Dendritic cell treated with granulocyte-macrophage colony-stimulating factor and Interleukin-4, amounts not matched to agents 40 ng/mL and 50 ng/mL, for 4 days (primary cell): ENCODE measurements at regions not wholly inside any gene's neighbourhood (a gene's known extent, or its start where the extent isn't known, plus 50 kb on each side); places are given as distances from the start of the nearest gene placed in this dataset.

Source experiments
- H3K27ac Mint-ChIP-seq: one replicate; pipeline ENCODE4 v1.8.0; 2022; ENCODE audit warnings: mild to moderate bottlenecking, mixed read lengths
- H3K27me3 Mint-ChIP-seq: one replicate; pipeline ENCODE4 v1.8.0; 2022; ENCODE audit warnings: mild to moderate bottlenecking, mixed read lengths
- H3K36me3 Mint-ChIP-seq: one replicate; pipeline ENCODE4 v1.8.0; 2022; ENCODE audit warnings: low read depth, mixed read lengths
- H3K4me1 Mint-ChIP-seq: one replicate; pipeline ENCODE4 v1.8.0; 2022; ENCODE audit warnings: low read depth, mixed read lengths
- H3K4me3 Mint-ChIP-seq: one replicate; pipeline ENCODE4 v1.8.0; 2022; ENCODE audit warnings: mild to moderate bottlenecking, moderate library complexity, mixed read lengths
- H3K9me3 Mint-ChIP-seq: one replicate; pipeline ENCODE4 v1.8.0; 2022; ENCODE audit warnings: mixed read lengths
- intact Hi-C: fragments of 100-400 bp; cut with micrococcal nuclease; formaldehyde crosslinking; loops from one replicate; pipeline ENCODE4 v1.15.0; 2022

DNA sequence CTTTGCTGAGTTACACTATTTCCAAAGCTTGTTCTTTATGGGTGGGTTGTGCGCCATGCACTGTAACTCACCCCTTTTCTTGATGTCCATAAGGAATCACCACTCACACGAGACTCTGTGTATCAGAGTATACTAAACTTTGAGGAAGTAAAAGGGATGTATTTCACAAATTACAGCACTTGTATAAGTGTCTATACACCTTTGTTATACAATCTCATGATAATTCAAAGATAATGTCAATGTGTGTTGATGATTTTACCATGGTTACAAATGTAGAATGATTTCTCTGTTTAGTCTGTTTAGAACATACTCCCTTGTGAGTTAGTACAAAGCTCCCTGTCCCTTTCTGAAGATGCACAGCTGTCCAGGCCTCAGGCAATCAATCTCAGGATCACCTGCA lies 922.2 kb upstream of the MAP3K7 start:
- Mint-ChIP-seq H3K4me1 (no peaks in the 10 kb centered on the region), H3K36me3 (no peaks in the 10 kb centered on the region), H3K4me3 (no peak overlapping the region), H3K27ac (no peak overlapping the region), H3K9me3 (no peaks in the 10 kb centered on the region), H3K27me3 (no peaks in the 10 kb centered on the region)
- intact Hi-C loops = no loop called here

DNA sequence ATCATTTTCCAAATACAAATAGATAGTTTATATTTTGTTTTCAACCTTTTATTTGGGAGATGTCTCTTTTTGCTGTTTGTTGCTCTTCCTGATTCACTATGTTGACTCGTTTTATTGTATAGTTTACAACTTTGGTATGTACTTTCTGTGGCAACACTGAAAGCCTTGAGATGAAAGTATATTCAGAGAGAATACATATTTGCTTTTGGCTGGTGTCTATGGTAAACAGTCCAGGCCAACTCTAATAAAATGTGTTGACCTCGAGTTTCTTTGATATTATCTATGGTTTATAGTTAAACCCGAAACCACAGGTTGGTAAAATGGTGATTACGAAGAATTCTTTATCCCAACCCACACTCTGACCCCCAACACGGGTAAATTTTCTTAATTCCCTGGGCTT lies 919.6 kb upstream of the MAP3K7 start:
- Mint-ChIP-seq H3K4me1 (no peaks in the 10 kb centered on the region), H3K27ac (no peak overlapping the region), H3K9me3 (no peaks in the 10 kb centered on the region), H3K4me3 (no peak overlapping the region), H3K36me3 (no peaks in the 10 kb centered on the region), H3K27me3 (no peaks in the 10 kb centered on the region)
- intact Hi-C loops = no loop called here

DNA sequence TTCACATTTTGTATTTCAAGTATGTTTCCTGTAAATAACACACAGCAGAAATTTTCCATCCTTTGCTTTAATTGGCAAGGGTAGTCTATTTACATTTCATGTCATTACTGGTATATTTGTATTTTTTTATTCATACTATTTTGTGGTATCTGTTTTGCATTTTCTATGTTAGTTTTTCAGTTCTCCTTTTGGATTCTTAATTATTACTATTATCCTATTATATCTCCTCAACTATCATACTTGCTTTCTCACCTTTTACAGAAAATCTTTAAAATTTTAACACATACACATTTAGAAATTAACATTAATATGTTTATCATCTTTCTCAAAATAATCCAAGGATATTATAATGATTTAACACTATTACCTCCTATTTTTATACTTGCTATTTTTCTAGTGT lies 918.3 kb upstream of the MAP3K7 start:
- H3K27me3 Mint-ChIP-seq = no peaks in the 10 kb centered on the region
- H3K9me3 Mint-ChIP-seq = no peaks in the 10 kb centered on the region
- no peaks in the 10 kb centered on the region for H3K4me1 Mint-ChIP-seq
- H3K4me3 Mint-ChIP-seq = no peak overlapping the region
- intact Hi-C loops = no loop called here
- H3K27ac Mint-ChIP-seq = no peak overlapping the region
- no peaks in the 10 kb centered on the region for H3K36me3 Mint-ChIP-seq

DNA sequence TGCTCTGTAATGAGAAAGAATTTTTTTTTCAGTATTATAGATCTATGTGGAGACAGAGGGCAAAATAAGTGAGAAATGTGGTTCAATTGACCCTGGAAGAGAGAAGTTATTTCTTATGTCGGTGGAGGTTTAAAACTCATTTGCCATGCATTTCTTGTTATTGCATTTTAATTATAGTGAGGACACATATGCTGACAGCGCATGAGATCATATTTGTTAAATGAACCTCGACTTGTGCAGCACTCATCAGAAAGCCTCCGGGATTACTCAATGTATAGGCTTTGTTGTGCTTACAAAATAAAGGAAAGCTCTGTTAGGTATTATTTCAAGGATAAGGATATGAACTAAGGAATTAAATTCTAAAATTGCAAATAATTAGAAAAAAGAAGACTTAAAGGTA lies 915.1 kb upstream of the MAP3K7 start:
- H3K9me3 Mint-ChIP-seq = no peaks in the 10 kb centered on the region
- intact Hi-C loops = no loop called here
- H3K27ac Mint-ChIP-seq = no peak overlapping the region
- H3K27me3 Mint-ChIP-seq = no peaks in the 10 kb centered on the region
- no peaks in the 10 kb centered on the region for H3K4me1 Mint-ChIP-seq
- no peak overlapping the region for H3K4me3 Mint-ChIP-seq
- no peaks in the 10 kb centered on the region for H3K36me3 Mint-ChIP-seq

DNA sequence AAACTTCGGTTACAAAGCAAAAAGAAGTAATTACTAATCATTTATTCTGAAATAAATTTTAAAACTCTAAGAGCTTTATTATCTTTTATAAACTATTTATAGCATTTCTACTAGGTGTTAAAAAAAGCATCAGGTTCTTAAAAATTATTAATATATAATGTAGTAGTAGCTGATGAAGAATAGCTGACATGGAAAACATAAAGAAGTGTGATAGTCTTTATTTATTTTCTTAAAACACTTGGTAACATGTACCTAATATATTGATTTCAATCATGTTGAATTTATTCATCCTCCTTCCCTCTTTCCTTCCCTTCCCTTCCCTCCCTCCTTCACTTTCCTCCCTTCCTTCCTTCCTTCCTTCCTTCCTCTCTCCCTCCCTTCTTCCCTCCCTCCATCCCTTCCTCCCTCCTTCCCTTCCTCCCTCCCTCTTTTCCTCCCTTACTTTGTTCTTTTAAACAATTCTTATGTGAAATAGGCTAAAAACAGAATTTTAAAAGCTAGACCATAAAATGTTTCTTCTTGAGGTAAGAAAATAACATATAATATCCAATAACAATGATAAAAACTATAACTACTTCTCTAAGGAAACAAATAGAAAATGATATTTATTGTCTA lies 913.9 kb upstream of the MAP3K7 start:
- Mint-ChIP-seq H3K4me3 (no peak overlapping the region), H3K9me3 (no peaks in the 10 kb centered on the region), H3K36me3 (no peaks in the 10 kb centered on the region), H3K4me1 (no peaks in the 10 kb centered on the region), H3K27ac (no peak overlapping the region), H3K27me3 (no peaks in the 10 kb centered on the region)
- intact Hi-C loops = no loop called here

DNA sequence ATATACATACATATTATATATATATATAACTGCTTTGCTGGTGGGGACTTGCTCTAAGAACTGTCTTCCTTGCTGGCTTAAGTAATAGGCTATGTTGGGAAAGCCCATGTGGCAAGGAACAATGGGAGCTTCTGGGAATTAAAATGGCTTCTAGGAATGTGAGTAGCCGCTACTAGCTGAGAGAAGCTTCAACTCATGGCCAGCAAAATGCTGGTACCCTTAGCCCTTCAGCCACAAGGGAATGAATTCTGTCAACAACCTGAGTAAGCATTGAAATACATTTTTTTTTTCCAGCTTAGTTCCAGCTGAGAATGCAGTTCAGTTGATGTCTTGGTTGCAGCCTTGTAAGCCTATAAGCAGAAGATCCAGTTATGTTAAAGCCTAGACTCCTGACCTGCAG lies 911.7 kb upstream of the MAP3K7 start:
- Mint-ChIP-seq H3K27ac (no peak overlapping the region), H3K4me1 (no peaks in the 10 kb centered on the region), H3K36me3 (no peaks in the 10 kb centered on the region), H3K4me3 (no peak overlapping the region), H3K9me3 (no peaks in the 10 kb centered on the region), H3K27me3 (no peaks in the 10 kb centered on the region)
- intact Hi-C loops = no loop called here

DNA sequence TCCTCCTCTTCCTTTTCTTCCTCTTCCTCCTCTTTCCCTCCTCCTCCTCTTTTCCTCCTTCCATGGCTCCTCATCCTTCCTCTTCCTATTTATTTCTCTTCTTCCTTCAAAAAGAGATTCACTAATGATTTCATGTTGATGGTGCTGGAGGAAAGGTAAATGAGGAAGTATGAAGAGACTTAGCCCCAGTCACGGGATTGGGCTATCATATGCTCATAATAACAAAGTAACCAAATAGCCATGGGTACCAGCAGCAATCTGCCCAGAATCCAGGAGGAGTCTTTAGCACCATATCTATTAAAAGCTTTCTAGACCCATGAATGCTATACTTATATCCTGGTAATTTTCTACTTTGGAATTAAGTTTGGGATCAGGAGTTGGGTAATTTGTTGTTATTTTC lies 910.9 kb upstream of the MAP3K7 start:
- Mint-ChIP-seq H3K27me3 (no peaks in the 10 kb centered on the region), H3K4me3 (no peak overlapping the region), H3K27ac (no peak overlapping the region), H3K36me3 (no peaks in the 10 kb centered on the region), H3K9me3 (peaks cover 7% of the 10 kb centered on the region), H3K4me1 (no peaks in the 10 kb centered on the region)
- intact Hi-C loops = no loop called here

DNA sequence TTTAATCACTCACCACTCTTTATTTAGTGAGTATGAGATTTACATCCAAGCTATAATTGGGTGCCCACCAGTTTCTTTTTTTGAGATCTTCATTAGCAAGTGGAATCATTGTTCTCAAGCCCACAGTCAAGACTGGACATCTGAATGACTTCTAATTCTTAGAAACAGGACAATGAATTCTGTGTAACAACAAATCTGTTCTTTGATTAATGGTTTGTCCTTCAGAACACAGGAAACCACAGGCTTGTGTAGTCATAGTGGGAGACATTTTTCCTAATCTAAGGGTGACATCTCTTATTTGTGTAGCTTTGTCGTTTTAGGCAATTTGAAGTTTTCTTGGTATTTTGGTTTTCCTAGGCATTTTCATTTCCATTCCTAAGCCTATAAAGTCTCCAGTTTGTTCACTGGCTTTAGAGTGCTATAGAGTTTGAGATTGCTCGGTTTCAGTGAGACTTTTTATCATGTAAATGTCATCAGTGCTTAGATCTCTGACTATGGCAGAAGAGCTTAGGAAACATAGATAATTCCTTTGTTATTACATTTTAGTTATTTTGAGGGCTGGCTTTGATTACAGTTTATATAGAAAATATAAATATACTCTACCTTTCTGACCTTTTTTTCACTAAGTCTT lies 903.9 kb upstream of the MAP3K7 start:
- intact Hi-C loops = no loop called here
- Mint-ChIP-seq H3K4me3 (no peak overlapping the region), H3K36me3 (no peaks in the 10 kb centered on the region), H3K9me3 (peaks cover 9% of the 10 kb centered on the region), H3K27me3 (no peaks in the 10 kb centered on the region), H3K4me1 (peaks cover 14% of the 10 kb centered on the region), H3K27ac (no peak overlapping the region)

DNA sequence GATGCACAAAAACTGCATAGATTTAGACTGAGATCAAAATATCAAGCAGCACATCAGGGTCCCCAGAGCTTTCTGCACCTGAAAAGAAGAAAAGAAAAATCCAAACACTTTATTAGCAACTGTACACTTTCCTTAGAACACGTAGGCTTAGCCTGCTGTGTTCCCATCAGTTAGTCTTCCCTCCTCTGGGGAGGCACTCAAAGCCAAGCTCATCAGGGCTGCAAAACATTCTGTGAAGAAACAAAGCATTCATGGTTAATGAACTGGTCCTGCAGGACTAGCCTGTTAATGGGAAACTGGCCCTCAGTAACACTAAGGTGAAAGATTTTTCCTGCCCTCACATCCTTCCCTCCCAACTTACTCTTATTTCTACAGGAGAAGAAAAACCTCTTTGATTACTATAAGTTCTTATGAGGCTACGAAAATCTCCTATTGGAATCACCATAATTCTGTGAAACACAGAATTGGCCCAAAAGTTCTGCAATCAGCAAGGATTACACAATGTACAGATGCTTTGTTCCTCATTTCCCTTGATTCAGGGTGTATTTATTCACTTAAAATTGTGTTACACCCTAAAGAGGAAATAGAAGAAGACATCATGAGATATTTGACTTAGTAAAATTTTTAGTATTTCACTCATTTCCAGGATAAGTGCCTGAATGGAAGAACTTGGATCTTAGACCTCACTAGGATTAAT lies 901.0 kb upstream of the MAP3K7 start:
- peaks cover 16% of the 10 kb centered on the region for H3K4me1 Mint-ChIP-seq
- H3K36me3 Mint-ChIP-seq = no peaks in the 10 kb centered on the region
- H3K9me3 Mint-ChIP-seq = peaks cover 3% of the 10 kb centered on the region
- H3K27me3 Mint-ChIP-seq = no peaks in the 10 kb centered on the region
- intact Hi-C loops = no loop called here
- no peak overlapping the region for H3K27ac Mint-ChIP-seq
- H3K4me3 Mint-ChIP-seq = no peak overlapping the region

DNA sequence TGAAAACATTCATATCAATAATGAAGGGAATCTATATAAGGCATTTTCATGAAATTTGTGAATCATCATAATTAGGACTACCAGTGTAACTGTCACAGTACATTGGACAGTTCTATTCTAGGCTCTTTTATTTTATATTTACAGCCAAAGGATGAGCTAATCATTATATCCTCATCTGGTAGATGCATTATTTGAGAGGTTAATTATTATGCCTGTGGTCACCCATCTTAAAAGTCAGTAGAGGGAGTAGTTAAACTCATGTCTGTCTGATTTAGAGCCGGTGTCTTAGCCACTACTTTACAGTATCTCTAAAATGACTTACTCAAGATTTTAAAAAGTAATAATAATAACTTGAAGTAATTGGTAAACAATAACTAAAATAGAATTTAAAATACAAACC lies 899.3 kb upstream of the MAP3K7 start:
- H3K27me3 Mint-ChIP-seq = no peaks in the 10 kb centered on the region

DNA sequence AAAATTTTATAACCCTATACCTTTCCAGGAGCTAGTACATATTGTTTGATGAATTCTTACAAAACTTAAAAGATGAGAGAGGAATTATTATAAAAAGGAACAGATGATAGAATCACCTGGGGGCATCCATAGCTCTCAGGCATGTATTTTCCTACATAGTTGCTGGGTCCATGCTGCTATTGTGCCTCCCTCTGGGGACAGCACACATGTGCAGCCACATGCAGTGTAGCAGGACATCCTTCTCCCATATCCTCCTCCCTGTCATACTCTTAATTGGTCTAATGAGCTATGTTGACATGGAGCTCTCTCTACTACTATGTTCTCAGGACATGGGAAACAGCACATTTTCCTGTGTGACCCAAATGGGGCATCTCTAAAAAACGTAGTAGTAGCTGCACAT lies 898.2 kb upstream of the MAP3K7 start:
- H3K4me3 Mint-ChIP-seq = no peak overlapping the region
- no peak overlapping the region for H3K27ac Mint-ChIP-seq
- H3K36me3 Mint-ChIP-seq = no peaks in the 10 kb centered on the region
- intact Hi-C loops = no loop called here
- peaks cover 19% of the 10 kb centered on the region for H3K4me1 Mint-ChIP-seq
- no peaks in the 10 kb centered on the region for H3K27me3 Mint-ChIP-seq
- H3K9me3 Mint-ChIP-seq = no peaks in the 10 kb centered on the region

More for the DNA sequence above, 899.3 kb upstream of the MAP3K7 start:
- Mint-ChIP-seq H3K36me3 (no peaks in the 10 kb centered on the region), H3K9me3 (no peaks in the 10 kb centered on the region), H3K4me1 (peaks cover 19% of the 10 kb centered on the region), H3K4me3 (no peak overlapping the region), H3K27ac (no peak overlapping the region)
- intact Hi-C loops = no loop called here

DNA sequence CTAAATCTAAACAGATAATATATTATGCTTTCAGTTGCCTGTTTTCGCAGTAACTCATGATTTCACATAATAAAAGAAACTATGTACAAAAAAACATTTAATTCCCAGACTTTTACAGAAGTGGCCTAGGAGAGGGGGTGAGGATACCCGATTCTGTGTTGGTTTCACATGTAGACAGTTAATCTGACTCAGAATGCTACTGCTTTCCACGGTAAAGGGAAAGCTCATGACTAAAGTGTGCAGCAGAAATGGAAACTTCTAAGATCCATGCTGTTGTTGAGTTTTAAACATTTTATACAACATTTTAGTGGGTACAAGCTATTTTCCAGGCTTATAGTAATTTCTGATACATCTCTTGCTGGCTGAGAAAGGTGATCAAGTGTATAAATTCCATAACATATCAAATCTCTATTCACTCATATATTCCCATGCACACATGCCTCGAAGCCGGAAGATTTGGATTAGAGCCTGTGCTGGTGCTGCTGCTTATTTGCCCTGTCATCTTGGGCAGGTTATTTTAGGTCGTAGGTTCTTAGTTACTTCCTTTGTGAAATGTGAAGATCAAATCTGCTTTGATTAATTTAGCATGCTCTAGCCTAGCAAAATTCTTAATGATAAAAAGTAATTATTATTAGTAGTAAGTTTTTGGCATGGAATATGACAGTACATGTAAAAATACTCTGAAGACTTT lies 896.7 kb upstream of the MAP3K7 start:
- no peak overlapping the region for H3K27ac Mint-ChIP-seq
- no peaks in the 10 kb centered on the region for H3K36me3 Mint-ChIP-seq
- intact Hi-C loops = no loop called here
- peaks cover 16% of the 10 kb centered on the region for H3K4me1 Mint-ChIP-seq
- H3K9me3 Mint-ChIP-seq = no peaks in the 10 kb centered on the region
- H3K4me3 Mint-ChIP-seq = no peak overlapping the region
- H3K27me3 Mint-ChIP-seq = no peaks in the 10 kb centered on the region

DNA sequence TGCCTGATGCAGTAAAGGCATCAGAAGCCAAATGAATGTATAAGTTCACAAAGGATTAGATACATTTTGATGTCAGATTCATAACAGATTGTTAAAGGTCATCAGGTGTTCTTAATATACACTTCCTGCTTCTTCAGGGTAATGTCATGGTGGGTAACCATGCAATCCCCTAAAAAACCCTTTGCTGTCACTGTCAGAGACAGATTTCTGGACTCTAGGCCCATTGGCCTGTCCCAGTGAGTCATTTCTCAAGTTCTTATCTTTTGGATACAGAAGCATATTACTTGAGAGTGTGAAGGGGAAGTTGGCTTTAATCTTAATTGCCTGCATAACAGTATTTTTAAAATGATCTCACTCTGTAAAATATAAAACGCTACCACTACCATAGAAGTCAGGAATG lies 895.6 kb upstream of the MAP3K7 start:
- intact Hi-C loops = no loop called here
- Mint-ChIP-seq H3K4me1 (peaks cover 6% of the 10 kb centered on the region), H3K9me3 (no peaks in the 10 kb centered on the region), H3K27ac (no peak overlapping the region), H3K4me3 (no peak overlapping the region), H3K36me3 (no peaks in the 10 kb centered on the region), H3K27me3 (no peaks in the 10 kb centered on the region)

DNA sequence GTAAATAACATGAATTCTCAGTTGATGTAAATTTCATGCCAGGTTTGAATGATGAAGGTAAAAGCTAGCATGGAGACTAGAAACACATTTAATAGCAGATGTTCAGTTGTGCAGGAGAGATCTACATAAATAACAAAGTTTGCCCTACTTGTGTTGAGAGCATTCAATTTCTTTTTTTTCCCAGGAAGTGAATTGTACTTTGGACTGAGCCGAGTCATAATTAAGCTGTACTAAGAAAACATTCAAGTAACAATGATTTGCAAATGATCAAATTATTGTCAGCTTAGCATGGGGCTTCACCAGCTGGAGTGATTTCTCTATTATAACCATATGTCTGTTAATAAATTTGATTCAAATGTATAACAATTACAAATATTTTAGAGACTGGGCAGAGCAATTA lies 893.5 kb upstream of the MAP3K7 start:
- H3K9me3 Mint-ChIP-seq = no peaks in the 10 kb centered on the region
- no peaks in the 10 kb centered on the region for H3K27me3 Mint-ChIP-seq
- no peak overlapping the region for H3K27ac Mint-ChIP-seq
- intact Hi-C loops = no loop called here
- H3K4me1 Mint-ChIP-seq = peaks cover 5% of the 10 kb centered on the region
- H3K4me3 Mint-ChIP-seq = no peak overlapping the region
- no peaks in the 10 kb centered on the region for H3K36me3 Mint-ChIP-seq
